HCT116 (cell line): ENCODE measurements at regions not wholly inside any gene's neighbourhood (a gene's known extent, or its start where the extent isn't known, plus 50 kb on each side); places are given as distances from the start of the nearest gene placed in this dataset.

Experiments
- ATAC-seq: fragments of 200-7000 bp; cut with Tn5 transposase; 2 replicates; pipeline ENCODE4 v1.9.1; 2020; ENCODE audit warnings: mild to moderate bottlenecking, moderate library complexity
- BruUV-seq: library from RNA; stranded (reverse); fragments of 400-500 nt; replicated peaks from 2 replicates; lab custom pipeline; 2021; lab: Mats Ljungman, UMichigan
- CTCF ChIA-PET: fragments of 300-600 bp; sonication (Branson Sonifier 250); formaldehyde crosslinking; loops from one replicate; lab custom pipeline; 2021; ENCODE audit warnings: antibody characterized with exemption; lab: Charles Lee
- POLR2A ChIA-PET: fragments of 300-600, 350-600 bp; sonication (Branson Sonifier 250); formaldehyde crosslinking; loops from one replicate; lab custom pipeline; 2021; ENCODE audit warnings: antibody characterized with exemption; lab: Charles Lee
- RAD21 ChIA-PET, 2 experiments: fragments of 300-600 bp; sonication (Branson Sonifier 250); formaldehyde crosslinking; loops; one replicate each; lab custom pipeline; 2023; ENCODE audit warnings: low total read pairs in 2 of 2; ENCODE audit not compliant: uncharacterized antibody in 2 of 2, unreplicated experiment in 2 of 2, low non-redundant PET in 1 of 2; lab: Charles Lee
- DNase-seq: peaks from one replicate; pipeline ENCODE4 v3.0.0-alpha.2; 2010; ENCODE audit warnings: low read depth, low spot score
- H2AFZ ChIP-seq: fragments of 200-600 bp; shearing (Covaris generic), sonication (generic); 2 replicates; pipeline ENCODE4 v1.6.1; 2017; ENCODE audit warnings: low read depth, mixed run types, mixed read lengths, antibody characterized with exemption, low read length; ENCODE audit not compliant: poor library complexity, severe bottlenecking
- H3K27ac ChIP-seq: 2 replicates; pipeline ENCODE4 v1.5.1; 2012; ENCODE audit warnings: low read depth, low read length
- H3K27me3 ChIP-seq: fragments of 200-600 bp; sonication (generic); 2 replicates; pipeline ENCODE4 v1.6.1; 2016; ENCODE audit warnings: mixed run types, low read length, mixed read lengths; ENCODE audit not compliant: insufficient read depth
- H3K36me3 ChIP-seq, 2 experiments: fragments of 200-500 bp in 1 of 2; fragments of 200-600 bp in 1 of 2; sonication (Bioruptor generic) in 1 of 2; sonication (generic) in 1 of 2; 2 replicates each; pipeline versions ENCODE4 v1.5.1 to v1.6.1; 2014 to 2016; ENCODE audit warnings: low read length in 2 of 2, inconsistent platforms in 1 of 2, mixed read lengths in 1 of 2, mixed run types in 1 of 2; ENCODE audit not compliant: insufficient read depth in 2 of 2, control insufficient read depth in 1 of 2
- H3K4me1 ChIP-seq, 2 experiments: fragments of 200-600 bp in 1 of 2; sonication (generic) in 1 of 2; 2 replicates each; pipeline versions ENCODE4 v1.5.1 to v1.6.1; 2012 to 2017; ENCODE audit warnings: low read length in 2 of 2, inconsistent platforms in 1 of 2, mild to moderate bottlenecking in 1 of 2, mixed read lengths in 1 of 2, mixed run types in 1 of 2, moderate library complexity in 1 of 2; ENCODE audit not compliant: insufficient read depth in 2 of 2, control insufficient read depth in 1 of 2
- H3K4me2 ChIP-seq: fragments of 200-600 bp; sonication (generic); 2 replicates; pipeline ENCODE4 v1.6.1; 2017; ENCODE audit warnings: mixed run types, low read length, mixed read lengths
- H3K4me3 ChIP-seq, 2 experiments: fragments of 200-600 bp in 1 of 2; sonication (generic) in 1 of 2; replicated peaks in 1 of 2; 2 replicates each; pipeline ENCODE4 v1.5.1; 2011 to 2016; ENCODE audit warnings: low read length in 2 of 2, control low read depth in 1 of 2, low read depth in 1 of 2, mild to moderate bottlenecking in 1 of 2, mixed read lengths in 1 of 2, mixed run types in 1 of 2
- H3K79me2 ChIP-seq: fragments of 200-600 bp; sonication (generic); 2 replicates; pipeline ENCODE4 v1.6.1; 2017; ENCODE audit warnings: mild to moderate bottlenecking, mixed run types, low read length, moderate library complexity, mixed read lengths; ENCODE audit not compliant: insufficient read depth
- H3K9ac ChIP-seq: fragments of 200-600 bp; sonication (generic); 2 replicates; pipeline ENCODE4 v1.6.1; 2016; ENCODE audit warnings: low read length, mixed read lengths
- H3K9me2 ChIP-seq: fragments of 200-600 bp; sonication (generic), shearing (Covaris generic); 2 replicates; pipeline ENCODE4 v1.6.1; 2017; ENCODE audit warnings: mixed run types, mild to moderate bottlenecking, moderate library complexity; ENCODE audit not compliant: insufficient read depth
- H3K9me3 ChIP-seq, 2 experiments: fragments of 200-500 bp in 1 of 2; fragments of 200-600 bp in 1 of 2; sonication (Bioruptor generic) in 1 of 2; sonication (generic) in 1 of 2; 2 replicates each; pipeline ENCODE4 v1.6.1; 2014 to 2017; ENCODE audit warnings: low read length in 2 of 2, mixed read lengths in 2 of 2, inconsistent platforms in 1 of 2, low read depth in 1 of 2, mild to moderate bottlenecking in 1 of 2, mixed run types in 1 of 2, moderate library complexity in 1 of 2; ENCODE audit not compliant: control insufficient read depth in 1 of 2, insufficient read depth in 1 of 2
- H4K20me1 ChIP-seq: fragments of 200-600 bp; sonication (generic), shearing (Covaris generic); 2 replicates; pipeline ENCODE4 v1.6.1; 2017; ENCODE audit warnings: mixed run types, mild to moderate bottlenecking, moderate library complexity; ENCODE audit not compliant: insufficient read depth
- CBX3 ChIP-seq: IDR thresholded peaks from 2 replicates; pipeline ENCODE4 v1.6.1; 2012; ENCODE audit warnings: low read depth
- EGR1 ChIP-seq: IDR thresholded peaks from 2 replicates; pipeline ENCODE4 v1.6.1; 2012; ENCODE audit warnings: low read depth
- EZH2 ChIP-seq: fragments of 200-600 bp; sonication (generic); IDR thresholded peaks from 2 replicates; pipeline ENCODE4 v1.6.1; 2017; ENCODE audit warnings: antibody characterized with exemption, mixed run types
- JUND ChIP-seq: IDR thresholded peaks from 2 replicates; pipeline ENCODE4 v1.6.1; 2012
- POLR2A ChIP-seq: IDR thresholded peaks from 2 replicates; pipeline ENCODE4 v1.7.0; 2011; ENCODE audit warnings: borderline replicate concordance; ENCODE audit not compliant: insufficient read depth, insufficient read length; ENCODE audit errors: extremely low read depth
- RAD21 ChIP-seq: IDR thresholded peaks from 2 replicates; pipeline ENCODE4 v1.6.1; 2012; ENCODE audit warnings: low read depth, mild to moderate bottlenecking
- SIN3A ChIP-seq: IDR thresholded peaks from 2 replicates; pipeline ENCODE4 v1.6.1; 2012; ENCODE audit warnings: low read depth
- SP1 ChIP-seq: IDR thresholded peaks from 2 replicates; pipeline ENCODE4 v1.6.1; 2012; ENCODE audit warnings: low read depth
- SRF ChIP-seq: IDR thresholded peaks from 2 replicates; pipeline ENCODE4 v1.6.1; 2012; ENCODE audit warnings: low read depth
- TCF7L2 ChIP-seq: IDR thresholded peaks from 2 replicates; pipeline ENCODE4 v1.7.0; 2011; ENCODE audit warnings: borderline replicate concordance, inconsistent platforms; ENCODE audit not compliant: insufficient read depth, insufficient read length; ENCODE audit errors: extremely low read depth
- YY1 ChIP-seq: IDR thresholded peaks from 2 replicates; pipeline ENCODE4 v1.6.1; 2011; ENCODE audit warnings: low read length, low read depth, moderate library complexity, mild to moderate bottlenecking; ENCODE audit not compliant: insufficient replicate concordance; ENCODE audit errors: extremely low read depth
- ZFX ChIP-seq: fragments of 450-650 bp; IDR thresholded peaks from 2 replicates; pipeline ENCODE4 v1.6.1; 2017
- ZNF274 ChIP-seq: fragments of 200-500 bp; sonication (Bioruptor generic); IDR thresholded peaks from 2 replicates; pipeline ENCODE4 v1.6.1; 2014; ENCODE audit warnings: mild to moderate bottlenecking, low read depth, low read length, inconsistent platforms
- intact Hi-C: fragments of 100-400 bp; cut with micrococcal nuclease; formaldehyde crosslinking; loops from 2 replicates; pipeline ENCODE4 v1.10.0; 2022
- TF ChIP-seq, protein P1 (sequence below): IDR thresholded peaks from 2 replicates; pipeline ENCODE4 v1.6.1; 2012
- TF ChIP-seq, protein P2 (sequence below), 3 experiments: fragments of 200-600 bp in 1 of 3; sonication (generic) in 1 of 3; IDR thresholded peaks in 2 of 3; conservative IDR thresholded peaks in 1 of 3; 2 replicates each; pipeline ENCODE4 v1.5.1; 2012 to 2017; ENCODE audit warnings: low read depth in 2 of 3, low read length in 2 of 3, antibody characterized with exemption in 1 of 3, borderline replicate concordance in 1 of 3, control low read depth in 1 of 3, mild to moderate bottlenecking in 1 of 3, mixed read lengths in 1 of 3, mixed run types in 1 of 3, moderate library complexity in 1 of 3; ENCODE audit not compliant: insufficient read depth in 1 of 3
- TF ChIP-seq, protein P3 (sequence below): IDR thresholded peaks from 2 replicates; pipeline ENCODE4 v1.6.1; 2011; ENCODE audit warnings: mild to moderate bottlenecking, low read length, moderate library complexity; ENCODE audit not compliant: insufficient replicate concordance; ENCODE audit errors: extremely low read depth

DNA sequence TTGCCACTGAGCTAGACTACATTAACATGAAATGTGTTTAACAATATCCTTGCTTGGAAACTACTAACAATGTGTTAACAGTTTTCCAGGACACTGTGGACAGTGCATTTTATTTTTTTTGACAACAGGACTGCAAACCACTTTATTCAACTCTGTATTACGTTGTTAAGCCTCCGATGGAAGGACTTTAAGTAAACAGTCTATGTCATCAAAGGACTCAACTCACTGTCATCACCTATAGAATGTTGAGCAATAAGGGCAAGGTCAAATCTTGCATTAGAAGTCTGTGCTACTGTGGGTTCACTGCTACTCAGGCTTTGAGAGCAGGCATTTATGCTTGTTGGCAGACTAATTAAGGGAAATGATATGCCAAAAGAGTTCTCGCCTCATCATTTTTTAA is 483.7 kb downstream of the FLRT2 start:
- Histone ChIP-seq H3K27me3 (no peaks in the 10 kb centered on the region), H3K79me2 (no peaks in the 10 kb centered on the region), H3K36me3 (no peaks in the 10 kb centered on the region), H3K27ac (no peak overlapping the region), H3K9ac (no peak overlapping the region), H3K4me2 (no peak overlapping the region), H3K4me3 (no peak overlapping the region), H4K20me1 (no peaks in the 10 kb centered on the region), H2AFZ (no peak overlapping the region), H3K9me2 (no peaks in the 10 kb centered on the region), H3K9me3 (peaks cover 17 to 25% of the 10 kb centered on the region in 2 experiments; a peak in 3 of 4 replicates), H3K4me1 (no peaks in the 10 kb centered on the region)
- RAD21 ChIA-PET, result no interaction called here
- TF ChIP-seq SRF, result no peak
- no peak for TF ChIP-seq ZNF274
- TF ChIP-seq ZFX, result no peak
- TF ChIP-seq YY1, result no peak
- TF ChIP-seq RAD21, result no peak
- no peak for TF ChIP-seq JUND
- no peak for TF ChIP-seq TCF7L2
- TF ChIP-seq, protein P1, sequence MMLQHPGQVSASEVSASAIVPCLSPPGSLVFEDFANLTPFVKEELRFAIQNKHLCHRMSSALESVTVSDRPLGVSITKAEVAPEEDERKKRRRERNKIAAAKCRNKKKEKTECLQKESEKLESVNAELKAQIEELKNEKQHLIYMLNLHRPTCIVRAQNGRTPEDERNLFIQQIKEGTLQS, result no peak
- TF ChIP-seq CBX3, result no peak
- no peak for TF ChIP-seq EGR1
- no peak for TF ChIP-seq SIN3A
- TF ChIP-seq POLR2A, result no peak
- intact Hi-C loops, result no loop called here
- BruUV-seq, result no TSS peak
- DNase-seq, result no peak
- ATAC-seq, result no peak
- CTCF ChIA-PET, result no interaction called here
- POLR2A ChIA-PET, result no interaction called here

- H3K9me3 ChIP-seq, result peaks cover 14 to 17% of the 10 kb centered on the region in 2 experiments; a peak in 3 of 4 replicates
- H3K36me3 ChIP-seq, result no peaks in the 10 kb centered on the region
- no peak overlapping the region for H3K4me3 ChIP-seq
- ATAC-seq, result no peak
- intact Hi-C loops, result no loop called here
- CTCF ChIA-PET, result no interaction called here
- no peaks in the 10 kb centered on the region for H3K27me3 ChIP-seq
- RAD21 ChIA-PET, result no interaction called here
- H2AFZ ChIP-seq, result no peak overlapping the region
- H3K79me2 ChIP-seq, result no peaks in the 10 kb centered on the region
- no TSS peak for BruUV-seq
- no peak overlapping the region for H3K9ac ChIP-seq
- POLR2A ChIA-PET, result no interaction called here
- H4K20me1 ChIP-seq, result no peaks in the 10 kb centered on the region; the same call in 1 of the 2 replicates
- H3K9me2 ChIP-seq, result no peaks in the 10 kb centered on the region
- H3K4me2 ChIP-seq, result no peak overlapping the region
- H3K4me1 ChIP-seq, result no peaks in the 10 kb centered on the region
- no peak overlapping the region for H3K27ac ChIP-seq
- DNase-seq, result no peak
- TF ChIP-seq TCF7L2 (no peak), EZH2 (no peak), CBX3 (no peak), RAD21 (no peak), SIN3A (no peak), SP1 (no peak), ZNF274 (no peak)
- TF ChIP-seq, protein P2, sequence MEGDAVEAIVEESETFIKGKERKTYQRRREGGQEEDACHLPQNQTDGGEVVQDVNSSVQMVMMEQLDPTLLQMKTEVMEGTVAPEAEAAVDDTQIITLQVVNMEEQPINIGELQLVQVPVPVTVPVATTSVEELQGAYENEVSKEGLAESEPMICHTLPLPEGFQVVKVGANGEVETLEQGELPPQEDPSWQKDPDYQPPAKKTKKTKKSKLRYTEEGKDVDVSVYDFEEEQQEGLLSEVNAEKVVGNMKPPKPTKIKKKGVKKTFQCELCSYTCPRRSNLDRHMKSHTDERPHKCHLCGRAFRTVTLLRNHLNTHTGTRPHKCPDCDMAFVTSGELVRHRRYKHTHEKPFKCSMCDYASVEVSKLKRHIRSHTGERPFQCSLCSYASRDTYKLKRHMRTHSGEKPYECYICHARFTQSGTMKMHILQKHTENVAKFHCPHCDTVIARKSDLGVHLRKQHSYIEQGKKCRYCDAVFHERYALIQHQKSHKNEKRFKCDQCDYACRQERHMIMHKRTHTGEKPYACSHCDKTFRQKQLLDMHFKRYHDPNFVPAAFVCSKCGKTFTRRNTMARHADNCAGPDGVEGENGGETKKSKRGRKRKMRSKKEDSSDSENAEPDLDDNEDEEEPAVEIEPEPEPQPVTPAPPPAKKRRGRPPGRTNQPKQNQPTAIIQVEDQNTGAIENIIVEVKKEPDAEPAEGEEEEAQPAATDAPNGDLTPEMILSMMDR (IDR thresholded peaks at IDR 0.05 in 2 of 3, conservative IDR thresholded peaks at IDR 0.05 in 1 of 3; ENCODE audit: borderline replicate concordance in 1 of 3, insufficient read depth in 1 of 3, low read depth in 2 of 3, low read length in 2 of 3), result no peak
- TF ChIP-seq, protein P3, sequence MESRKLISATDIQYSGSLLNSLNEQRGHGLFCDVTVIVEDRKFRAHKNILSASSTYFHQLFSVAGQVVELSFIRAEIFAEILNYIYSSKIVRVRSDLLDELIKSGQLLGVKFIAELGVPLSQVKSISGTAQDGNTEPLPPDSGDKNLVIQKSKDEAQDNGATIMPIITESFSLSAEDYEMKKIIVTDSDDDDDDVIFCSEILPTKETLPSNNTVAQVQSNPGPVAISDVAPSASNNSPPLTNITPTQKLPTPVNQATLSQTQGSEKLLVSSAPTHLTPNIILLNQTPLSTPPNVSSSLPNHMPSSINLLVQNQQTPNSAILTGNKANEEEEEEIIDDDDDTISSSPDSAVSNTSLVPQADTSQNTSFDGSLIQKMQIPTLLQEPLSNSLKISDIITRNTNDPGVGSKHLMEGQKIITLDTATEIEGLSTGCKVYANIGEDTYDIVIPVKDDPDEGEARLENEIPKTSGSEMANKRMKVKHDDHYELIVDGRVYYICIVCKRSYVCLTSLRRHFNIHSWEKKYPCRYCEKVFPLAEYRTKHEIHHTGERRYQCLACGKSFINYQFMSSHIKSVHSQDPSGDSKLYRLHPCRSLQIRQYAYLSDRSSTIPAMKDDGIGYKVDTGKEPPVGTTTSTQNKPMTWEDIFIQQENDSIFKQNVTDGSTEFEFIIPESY, result no peak
Observed at GRCh38 chr14:86012461-86012860, 482.5 kb downstream of the FLRT2 start.
